ENCODE measurements at regions not wholly inside any gene's neighbourhood (a gene's known extent, or its start where the extent isn't known, plus 50 kb on each side); places are given as distances from the start of the nearest gene placed in this dataset.

DNA sequence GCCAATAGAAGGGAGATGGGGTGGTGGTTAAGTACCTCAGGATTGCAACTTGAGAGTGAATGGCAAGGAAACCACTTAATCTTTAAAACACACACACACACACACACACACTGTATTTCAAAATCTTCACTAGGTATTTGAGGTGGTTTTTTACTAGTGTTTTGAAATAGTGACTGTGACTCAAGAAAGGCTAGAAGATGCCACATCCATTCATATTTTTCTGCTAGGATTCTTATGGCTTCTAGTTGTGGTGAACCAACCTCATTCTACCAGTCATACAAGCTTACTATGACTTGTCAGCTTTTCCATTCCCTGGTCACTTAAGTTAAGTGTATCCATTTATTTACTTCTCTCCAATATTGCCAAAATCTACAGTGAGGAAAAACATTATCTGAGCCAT is 519.4 kb upstream of the JAG1 start:
- Histone ChIP-seq H3K36me3 (ENCODE audit: control insufficient read depth in 2 of 2, insufficient read depth in 2 of 2, low read length in 1 of 2) (no peaks in the 10 kb centered on the region), H4K20me1 (ENCODE audit: control insufficient read depth, insufficient read depth) (no peaks in the 10 kb centered on the region), H3K4me2 (ENCODE audit: control insufficient read depth, insufficient read depth) (no peak overlapping the region), H3K79me2 (ENCODE audit: control insufficient read depth, insufficient read depth, low read length) (no peaks in the 10 kb centered on the region), H3K27ac (ENCODE audit: control insufficient read depth, insufficient read depth) (no peak overlapping the region), H3K9ac (ENCODE audit: control insufficient read depth, insufficient read depth, low read length) (no peak overlapping the region), H2AFZ (ENCODE audit: control insufficient read depth, low read depth, low read length) (no peak overlapping the region), H3K9me3 (replicated peaks; ENCODE audit: control insufficient read depth, insufficient read depth, low read length) (no peaks in the 10 kb centered on the region), H3K4me1 (ENCODE audit: control insufficient read depth, insufficient read depth, low read length) (no peaks in the 10 kb centered on the region), H3K27me3 (replicated peaks in 1 of 2; ENCODE audit: control insufficient read depth in 2 of 2, insufficient read depth in 2 of 2, low read length in 1 of 2) (no peaks in the 10 kb centered on the region), H3K4me3 (no peak overlapping the region)
- ChIA-PET CTCF (interaction anchor here (0.6 kb wide), 1 partner anchor 546 kb away, joined by 3 read pairs; no protein-coding TSS in a partner anchor), SMC1A (ENCODE audit: uncharacterized antibody, unreplicated experiment) (interaction anchor here (0.5 to 1.0 kb wide), 2 partner anchors 28 to 428 kb away, joined by 3 read pairs; no protein-coding TSS in a partner anchor), POLR2A (no interaction called here), RAD21 (ENCODE audit: unreplicated experiment) (no interaction called here)
- no peak for ATAC-seq
- no peak for FAIRE-seq
- TF ChIP-seq SREBF1 (IDR thresholded peaks at IDR 0.05; ENCODE audit: low read length) (no peak), SRF (IDR thresholded peaks at IDR 0.05; ENCODE audit: low read depth in 2 of 2, low read length in 2 of 2) (no peak), ZNF217 (IDR thresholded peaks at IDR 0.05) (no peak), GABPA (IDR thresholded peaks at IDR 0.05; ENCODE audit: low read depth) (no peak)
- no TSS peak for BruUV-seq (replicated peaks)
- intact Hi-C loops (cut with micrococcal nuclease; ENCODE audit: unreplicated experiment) = no loop called here
- no peak for DNase-seq (ENCODE audit: low read depth, low spot score)
- in situ Hi-C loops (cut with MboI) = no loop called here

DNA sequence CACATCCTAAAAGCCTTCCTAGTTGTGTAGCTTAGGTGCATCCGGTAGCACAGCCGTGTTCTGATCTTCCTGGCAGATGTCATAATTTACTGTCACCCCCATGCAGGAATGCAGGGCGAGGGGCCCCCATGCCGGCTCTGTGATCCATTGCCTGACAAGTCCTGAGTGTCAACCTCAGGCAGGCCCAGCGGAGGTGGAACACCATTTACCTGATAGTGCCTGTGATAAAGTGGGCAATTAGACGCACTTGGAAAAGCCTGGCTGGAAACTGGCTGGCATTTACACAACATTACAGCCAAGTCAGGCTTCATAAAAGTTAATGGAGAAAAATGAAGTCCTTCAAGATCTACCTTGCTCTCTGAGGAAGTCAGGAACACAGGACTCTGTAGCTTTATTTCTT is 521.4 kb upstream of the JAG1 start:
- ATAC-seq = no peak
- H3K4me2 ChIP-seq (ENCODE audit: control insufficient read depth, insufficient read depth) = no peak overlapping the region
- H3K9me3 ChIP-seq (replicated peaks; ENCODE audit: control insufficient read depth, insufficient read depth, low read length) = no peaks in the 10 kb centered on the region
- H3K27me3 ChIP-seq (replicated peaks in 1 of 2; ENCODE audit: control insufficient read depth in 2 of 2, insufficient read depth in 2 of 2, low read length in 1 of 2) = no peaks in the 10 kb centered on the region
- H4K20me1 ChIP-seq (ENCODE audit: control insufficient read depth, insufficient read depth) = no peaks in the 10 kb centered on the region
- ChIA-PET POLR2A (no interaction called here), CTCF (interaction anchor here (0.5 to 3.4 kb wide), 4 partner anchors 10 to 129 kb away, joined by 3 to 15 read pairs (median 3); no protein-coding TSS in a partner anchor), SMC1A (ENCODE audit: uncharacterized antibody, unreplicated experiment) (interaction anchor here (0.6 to 2.1 kb wide), 6 partner anchors 10 to 761 kb away, joined by 3 to 6 read pairs (median 4); no protein-coding TSS in a partner anchor), RAD21 (ENCODE audit: unreplicated experiment) (interaction anchor here (2.6 kb wide), 1 partner anchor 10 kb away, joined by 13 read pairs; no protein-coding TSS in a partner anchor)
- no peak overlapping the region for H2AFZ ChIP-seq (ENCODE audit: control insufficient read depth, low read depth, low read length)
- no peaks in the 10 kb centered on the region for H3K79me2 ChIP-seq (ENCODE audit: control insufficient read depth, insufficient read depth, low read length)
- no peak overlapping the region for H3K4me3 ChIP-seq
- in situ Hi-C loops (cut with MboI) (no loop called here), intact Hi-C loops (cut with micrococcal nuclease; ENCODE audit: unreplicated experiment) (no loop called here)
- no peak for FAIRE-seq
- H3K4me1 ChIP-seq (ENCODE audit: control insufficient read depth, insufficient read depth, low read length) = no peaks in the 10 kb centered on the region
- DNase-seq (ENCODE audit: low read depth, low spot score) = no peak
- H3K9ac ChIP-seq (ENCODE audit: control insufficient read depth, insufficient read depth, low read length) = no peak overlapping the region
- H3K27ac ChIP-seq (ENCODE audit: control insufficient read depth, insufficient read depth) = no peak overlapping the region
- TF ChIP-seq POLR2AphosphoS2 (IDR thresholded peaks at IDR 0.05; ENCODE audit: low read depth, low read length) = no peak
- TF ChIP-seq TCF12 (IDR thresholded peaks at IDR 0.05; ENCODE audit: low read depth, low read length) = no peak
- TF ChIP-seq TCF3 (IDR thresholded peaks at IDR 0.05; ENCODE audit: borderline replicate concordance, insufficient read depth, low read depth, low read length) = no peak
- no peak for TF ChIP-seq RFX5 (IDR thresholded peaks at IDR 0.05; ENCODE audit: low read depth, low read length)
- no peak for TF ChIP-seq JUND (IDR thresholded peaks at IDR 0.05; ENCODE audit: low read depth, low read length)
- TF ChIP-seq, protein P1, sequence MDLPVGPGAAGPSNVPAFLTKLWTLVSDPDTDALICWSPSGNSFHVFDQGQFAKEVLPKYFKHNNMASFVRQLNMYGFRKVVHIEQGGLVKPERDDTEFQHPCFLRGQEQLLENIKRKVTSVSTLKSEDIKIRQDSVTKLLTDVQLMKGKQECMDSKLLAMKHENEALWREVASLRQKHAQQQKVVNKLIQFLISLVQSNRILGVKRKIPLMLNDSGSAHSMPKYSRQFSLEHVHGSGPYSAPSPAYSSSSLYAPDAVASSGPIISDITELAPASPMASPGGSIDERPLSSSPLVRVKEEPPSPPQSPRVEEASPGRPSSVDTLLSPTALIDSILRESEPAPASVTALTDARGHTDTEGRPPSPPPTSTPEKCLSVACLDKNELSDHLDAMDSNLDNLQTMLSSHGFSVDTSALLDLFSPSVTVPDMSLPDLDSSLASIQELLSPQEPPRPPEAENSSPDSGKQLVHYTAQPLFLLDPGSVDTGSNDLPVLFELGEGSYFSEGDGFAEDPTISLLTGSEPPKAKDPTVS (IDR thresholded peaks at IDR 0.05; ENCODE audit: low read depth, low read length) = no peak
- TF ChIP-seq, protein P2, sequence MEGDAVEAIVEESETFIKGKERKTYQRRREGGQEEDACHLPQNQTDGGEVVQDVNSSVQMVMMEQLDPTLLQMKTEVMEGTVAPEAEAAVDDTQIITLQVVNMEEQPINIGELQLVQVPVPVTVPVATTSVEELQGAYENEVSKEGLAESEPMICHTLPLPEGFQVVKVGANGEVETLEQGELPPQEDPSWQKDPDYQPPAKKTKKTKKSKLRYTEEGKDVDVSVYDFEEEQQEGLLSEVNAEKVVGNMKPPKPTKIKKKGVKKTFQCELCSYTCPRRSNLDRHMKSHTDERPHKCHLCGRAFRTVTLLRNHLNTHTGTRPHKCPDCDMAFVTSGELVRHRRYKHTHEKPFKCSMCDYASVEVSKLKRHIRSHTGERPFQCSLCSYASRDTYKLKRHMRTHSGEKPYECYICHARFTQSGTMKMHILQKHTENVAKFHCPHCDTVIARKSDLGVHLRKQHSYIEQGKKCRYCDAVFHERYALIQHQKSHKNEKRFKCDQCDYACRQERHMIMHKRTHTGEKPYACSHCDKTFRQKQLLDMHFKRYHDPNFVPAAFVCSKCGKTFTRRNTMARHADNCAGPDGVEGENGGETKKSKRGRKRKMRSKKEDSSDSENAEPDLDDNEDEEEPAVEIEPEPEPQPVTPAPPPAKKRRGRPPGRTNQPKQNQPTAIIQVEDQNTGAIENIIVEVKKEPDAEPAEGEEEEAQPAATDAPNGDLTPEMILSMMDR (IDR thresholded peaks at IDR 0.05 in 2 of 3, conservative IDR thresholded peaks at IDR 0.05 in 1 of 3; ENCODE audit: control insufficient read depth in 2 of 3, extremely low read depth in 1 of 3, insufficient read depth in 1 of 3, low read depth in 3 of 3, low read length in 3 of 3) = no peak
- TF ChIP-seq CBFB (IDR thresholded peaks at IDR 0.05; ENCODE audit: low read depth) = no peak
- no peak for TF ChIP-seq CEBPB (IDR thresholded peaks at IDR 0.05; ENCODE audit: borderline replicate concordance in 1 of 2, low read depth in 2 of 2, low read length in 2 of 2)
- no peak for TF ChIP-seq HDAC6 (IDR thresholded peaks at IDR 0.05; ENCODE audit: unreplicated experiment)
- TF ChIP-seq KLF5 (IDR thresholded peaks at IDR 0.05; ENCODE audit: partially characterized antibody) = no peak
- TF ChIP-seq CBX5 (IDR thresholded peaks at IDR 0.05; ENCODE audit: low read depth) = no peak
- WGBS (ENCODE audit: insufficient coverage, insufficient replicate concordance, low lambda C conversion rate, missing lambda C conversion rate) = 15% methylated on average over 6 of the region's 6 CpGs
- no TSS peak for BruUV-seq (replicated peaks)
- no peaks in the 10 kb centered on the region for H3K36me3 ChIP-seq (ENCODE audit: control insufficient read depth in 2 of 2, insufficient read depth in 2 of 2, low read length in 1 of 2)

Measured in GM12878 (cell line).